ENCODE measurements at regions not wholly inside any gene's neighbourhood (a gene's known extent, or its start where the extent isn't known, plus 50 kb on each side); places are given as distances from the start of the nearest gene placed in this dataset.

DNA sequence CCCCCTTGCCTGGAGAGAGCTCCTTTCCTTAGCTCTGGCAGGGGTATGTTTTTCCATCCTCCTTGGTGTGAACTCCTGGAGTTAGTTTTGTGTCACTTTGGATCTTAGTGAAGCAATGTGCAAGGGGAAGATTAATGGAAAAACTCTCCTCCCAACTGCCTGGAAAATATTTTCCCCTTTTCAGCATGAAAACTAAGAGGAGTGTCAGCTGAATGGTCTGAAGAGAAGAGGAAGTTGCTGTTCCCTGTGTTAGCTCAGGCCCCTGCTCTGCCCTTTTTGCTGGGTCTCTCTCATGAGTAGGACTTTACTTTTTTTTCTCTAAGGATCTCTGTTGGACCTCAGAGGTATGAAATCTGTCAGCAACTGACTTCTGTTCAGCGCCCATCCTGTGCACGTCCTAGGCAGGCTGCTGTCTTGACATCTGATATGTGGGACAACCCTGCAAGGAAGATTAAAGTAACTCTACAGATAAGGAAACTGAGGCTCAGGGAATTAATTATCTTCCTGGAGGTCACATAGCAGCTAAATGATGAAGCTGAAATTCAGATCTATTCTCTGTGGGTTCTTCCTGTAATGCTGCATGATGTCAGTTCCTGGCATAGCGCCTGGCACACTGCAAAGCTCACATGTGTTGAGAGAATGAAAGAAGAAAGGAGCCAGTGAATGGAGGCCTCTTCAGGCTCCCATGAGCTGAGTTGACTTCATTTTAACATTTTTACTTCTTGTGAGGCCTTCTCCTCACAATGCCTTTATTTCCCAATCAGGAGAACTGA lies 109.7 kb upstream of the GALNT15 start:
- Mint-ChIP-seq H3K27ac (no peak overlapping the region), H3K4me1 (0 out of 3 replicates have a peak, but pooled peaks cover 2% of the 10 kb centered on the region), H3K36me3 (ENCODE audit: low read depth) (no peaks in the 10 kb centered on the region), H3K4me3 (no peak overlapping the region), H3K27me3 (ENCODE audit: insufficient read depth, low read depth, poor library complexity) (no peaks in the 10 kb centered on the region), H3K9me3 (no peaks in the 10 kb centered on the region)
- H3F3A ChIP-seq (replicated peaks; ENCODE audit: low read depth): no peaks in the 10 kb centered on the region
- H3K4me3 ChIP-seq: no peak overlapping the region
- H2AFZ ChIP-seq: peak overlapping the region; percentile 43; the same call in 1 of the 2 replicates
- H3K4me1 ChIP-seq (ENCODE audit: insufficient read depth): no peaks in the 10 kb centered on the region
- H3K4me2 ChIP-seq: no peak overlapping the region
- H3K79me2 ChIP-seq (replicated peaks; ENCODE audit: insufficient read depth): no peaks in the 10 kb centered on the region
- DNase-seq (ENCODE audit: low spot score): no peak
- H3K9me2 ChIP-seq (ENCODE audit: insufficient read depth): no peaks in the 10 kb centered on the region
- no peaks in the 10 kb centered on the region for H3K27me3 ChIP-seq (ENCODE audit: insufficient read depth)
- H4K20me1 ChIP-seq (replicated peaks; ENCODE audit: insufficient read depth): no peaks in the 10 kb centered on the region
- no peak overlapping the region for H3K27ac ChIP-seq (ENCODE audit: low read depth)
- no peaks in the 10 kb centered on the region for H3K36me3 ChIP-seq (ENCODE audit: insufficient read depth)
- TF ChIP-seq, protein P1, sequence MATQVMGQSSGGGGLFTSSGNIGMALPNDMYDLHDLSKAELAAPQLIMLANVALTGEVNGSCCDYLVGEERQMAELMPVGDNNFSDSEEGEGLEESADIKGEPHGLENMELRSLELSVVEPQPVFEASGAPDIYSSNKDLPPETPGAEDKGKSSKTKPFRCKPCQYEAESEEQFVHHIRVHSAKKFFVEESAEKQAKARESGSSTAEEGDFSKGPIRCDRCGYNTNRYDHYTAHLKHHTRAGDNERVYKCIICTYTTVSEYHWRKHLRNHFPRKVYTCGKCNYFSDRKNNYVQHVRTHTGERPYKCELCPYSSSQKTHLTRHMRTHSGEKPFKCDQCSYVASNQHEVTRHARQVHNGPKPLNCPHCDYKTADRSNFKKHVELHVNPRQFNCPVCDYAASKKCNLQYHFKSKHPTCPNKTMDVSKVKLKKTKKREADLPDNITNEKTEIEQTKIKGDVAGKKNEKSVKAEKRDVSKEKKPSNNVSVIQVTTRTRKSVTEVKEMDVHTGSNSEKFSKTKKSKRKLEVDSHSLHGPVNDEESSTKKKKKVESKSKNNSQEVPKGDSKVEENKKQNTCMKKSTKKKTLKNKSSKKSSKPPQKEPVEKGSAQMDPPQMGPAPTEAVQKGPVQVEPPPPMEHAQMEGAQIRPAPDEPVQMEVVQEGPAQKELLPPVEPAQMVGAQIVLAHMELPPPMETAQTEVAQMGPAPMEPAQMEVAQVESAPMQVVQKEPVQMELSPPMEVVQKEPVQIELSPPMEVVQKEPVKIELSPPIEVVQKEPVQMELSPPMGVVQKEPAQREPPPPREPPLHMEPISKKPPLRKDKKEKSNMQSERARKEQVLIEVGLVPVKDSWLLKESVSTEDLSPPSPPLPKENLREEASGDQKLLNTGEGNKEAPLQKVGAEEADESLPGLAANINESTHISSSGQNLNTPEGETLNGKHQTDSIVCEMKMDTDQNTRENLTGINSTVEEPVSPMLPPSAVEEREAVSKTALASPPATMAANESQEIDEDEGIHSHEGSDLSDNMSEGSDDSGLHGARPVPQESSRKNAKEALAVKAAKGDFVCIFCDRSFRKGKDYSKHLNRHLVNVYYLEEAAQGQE (IDR thresholded peaks at IDR 0.05; ENCODE audit: unreplicated experiment): no peak
- no peak for TF ChIP-seq EZH2phosphoT487 (IDR thresholded peaks at IDR 0.05; ENCODE audit: unreplicated experiment)
- TF ChIP-seq STAT1 (IDR thresholded peaks at IDR 0.05; ENCODE audit: unreplicated experiment): no peak
- TF ChIP-seq, protein P2, sequence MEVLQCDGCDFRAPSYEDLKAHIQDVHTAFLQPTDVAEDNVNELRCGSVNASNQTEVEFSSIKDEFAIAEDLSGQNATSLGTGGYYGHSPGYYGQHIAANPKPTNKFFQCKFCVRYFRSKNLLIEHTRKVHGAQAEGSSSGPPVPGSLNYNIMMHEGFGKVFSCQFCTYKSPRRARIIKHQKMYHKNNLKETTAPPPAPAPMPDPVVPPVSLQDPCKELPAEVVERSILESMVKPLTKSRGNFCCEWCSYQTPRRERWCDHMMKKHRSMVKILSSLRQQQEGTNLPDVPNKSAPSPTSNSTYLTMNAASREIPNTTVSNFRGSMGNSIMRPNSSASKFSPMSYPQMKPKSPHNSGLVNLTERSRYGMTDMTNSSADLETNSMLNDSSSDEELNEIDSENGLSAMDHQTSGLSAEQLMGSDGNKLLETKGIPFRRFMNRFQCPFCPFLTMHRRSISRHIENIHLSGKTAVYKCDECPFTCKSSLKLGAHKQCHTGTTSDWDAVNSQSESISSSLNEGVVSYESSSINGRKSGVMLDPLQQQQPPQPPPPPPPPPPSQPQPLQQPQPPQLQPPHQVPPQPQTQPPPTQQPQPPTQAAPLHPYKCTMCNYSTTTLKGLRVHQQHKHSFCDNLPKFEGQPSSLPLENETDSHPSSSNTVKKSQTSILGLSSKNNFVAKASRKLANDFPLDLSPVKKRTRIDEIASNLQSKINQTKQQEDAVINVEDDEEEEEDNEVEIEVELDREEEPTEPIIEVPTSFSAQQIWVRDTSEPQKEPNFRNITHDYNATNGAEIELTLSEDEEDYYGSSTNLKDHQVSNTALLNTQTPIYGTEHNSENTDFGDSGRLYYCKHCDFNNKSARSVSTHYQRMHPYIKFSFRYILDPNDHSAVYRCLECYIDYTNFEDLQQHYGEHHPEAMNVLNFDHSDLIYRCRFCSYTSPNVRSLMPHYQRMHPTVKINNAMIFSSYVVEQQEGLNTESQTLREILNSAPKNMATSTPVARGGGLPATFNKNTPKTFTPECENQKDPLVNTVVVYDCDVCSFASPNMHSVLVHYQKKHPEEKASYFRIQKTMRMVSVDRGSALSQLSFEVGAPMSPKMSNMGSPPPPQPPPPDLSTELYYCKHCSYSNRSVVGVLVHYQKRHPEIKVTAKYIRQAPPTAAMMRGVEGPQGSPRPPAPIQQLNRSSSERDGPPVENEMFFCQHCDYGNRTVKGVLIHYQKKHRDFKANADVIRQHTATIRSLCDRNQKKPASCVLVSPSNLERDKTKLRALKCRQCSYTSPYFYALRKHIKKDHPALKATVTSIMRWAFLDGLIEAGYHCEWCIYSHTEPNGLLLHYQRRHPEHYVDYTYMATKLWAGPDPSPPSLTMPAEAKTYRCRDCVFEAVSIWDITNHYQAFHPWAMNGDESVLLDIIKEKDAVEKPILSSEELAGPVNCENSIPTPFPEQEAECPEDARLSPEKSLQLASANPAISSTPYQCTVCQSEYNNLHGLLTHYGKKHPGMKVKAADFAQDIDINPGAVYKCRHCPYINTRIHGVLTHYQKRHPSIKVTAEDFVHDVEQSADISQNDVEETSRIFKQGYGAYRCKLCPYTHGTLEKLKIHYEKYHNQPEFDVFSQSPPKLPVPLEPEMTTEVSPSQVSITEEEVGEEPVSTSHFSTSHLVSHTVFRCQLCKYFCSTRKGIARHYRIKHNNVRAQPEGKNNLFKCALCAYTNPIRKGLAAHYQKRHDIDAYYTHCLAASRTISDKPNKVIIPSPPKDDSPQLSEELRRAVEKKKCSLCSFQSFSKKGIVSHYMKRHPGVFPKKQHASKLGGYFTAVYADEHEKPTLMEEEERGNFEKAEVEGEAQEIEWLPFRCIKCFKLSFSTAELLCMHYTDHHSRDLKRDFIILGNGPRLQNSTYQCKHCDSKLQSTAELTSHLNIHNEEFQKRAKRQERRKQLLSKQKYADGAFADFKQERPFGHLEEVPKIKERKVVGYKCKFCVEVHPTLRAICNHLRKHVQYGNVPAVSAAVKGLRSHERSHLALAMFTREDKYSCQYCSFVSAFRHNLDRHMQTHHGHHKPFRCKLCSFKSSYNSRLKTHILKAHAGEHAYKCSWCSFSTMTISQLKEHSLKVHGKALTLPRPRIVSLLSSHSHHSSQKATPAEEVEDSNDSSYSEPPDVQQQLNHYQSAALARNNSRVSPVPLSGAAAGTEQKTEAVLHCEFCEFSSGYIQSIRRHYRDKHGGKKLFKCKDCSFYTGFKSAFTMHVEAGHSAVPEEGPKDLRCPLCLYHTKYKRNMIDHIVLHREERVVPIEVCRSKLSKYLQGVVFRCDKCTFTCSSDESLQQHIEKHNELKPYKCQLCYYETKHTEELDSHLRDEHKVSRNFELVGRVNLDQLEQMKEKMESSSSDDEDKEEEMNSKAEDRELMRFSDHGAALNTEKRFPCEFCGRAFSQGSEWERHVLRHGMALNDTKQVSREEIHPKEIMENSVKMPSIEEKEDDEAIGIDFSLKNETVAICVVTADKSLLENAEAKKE (CRISPR knock-in tag; IDR thresholded peaks at IDR 0.05): no peak
- no peak for ATAC-seq
